K562 (cell line): ENCODE measurements at regions not wholly inside any gene's neighbourhood (a gene's known extent, or its start where the extent isn't known, plus 50 kb on each side); places are given as distances from the start of the nearest gene placed in this dataset.

Experiments
- ATAC-seq: fragments of 200-7000 bp; cut with Tn5 transposase; 3 replicates; pipeline ENCODE4 v1.9.1; 2020; ENCODE audit warnings: moderate library complexity
- BruUV-seq: library from RNA; stranded (reverse); fragments of 400-500 nt; replicated peaks from 2 replicates; lab custom pipeline; 2021; lab: Mats Ljungman, UMichigan
- CTCF ChIA-PET: fragments of 300-600 bp; formaldehyde crosslinking; extraction: SDS; loops from one replicate; lab custom pipeline; 2021; ENCODE audit warnings: low intra/inter-chr PET ratio; lab: Yijun Ruan, JAX
- POLR2A ChIA-PET: fragments of 300-600, 350-650 bp; sonication (Branson Sonifier 250); formaldehyde crosslinking; extraction: SDS; loops from one replicate; lab custom pipeline; 2021; ENCODE audit warnings: antibody characterized with exemption, inconsistent platforms; lab: Yijun Ruan, JAX
- DNase-seq, 4 experiments: peaks; one replicate each; pipeline versions ENCODE4 v3.0.0 to v3.0.0-alpha.2; 2011 to 2018; ENCODE audit warnings: low spot score in 3 of 4, mixed read lengths in 3 of 4; ENCODE audit errors: extremely low read depth in 1 of 4
- FAIRE-seq: peaks from 2 replicates; lab custom pipeline; 2011; peaks lifted over from hg19 to GRCh38; lab: Jason Lieb, UNC
- H2AFZ ChIP-seq: 2 replicates; pipeline ENCODE4 v1.6.0; 2011; ENCODE audit warnings: low read depth, low read length, control low read depth, inconsistent platforms
- H3K27ac ChIP-seq: fragments of 200-600 bp; 3 replicates; pipeline ENCODE4 v1.8.0; 2011; ENCODE audit warnings: low read depth, mild to moderate bottlenecking, control low read depth, inconsistent platforms, low read length, moderate library complexity, mixed read lengths; ENCODE audit errors: extremely low read depth
- H3K27me3 ChIP-seq, 2 experiments: fragments of 300-600 bp in 1 of 2; 2 replicates in 1 of 2; 3 replicates in 1 of 2; pipeline versions ENCODE4 v1.6.0 to v1.8.0; 2011; ENCODE audit warnings: inconsistent platforms in 2 of 2, low read length in 2 of 2, mild to moderate bottlenecking in 1 of 2, mixed read lengths in 1 of 2, moderate library complexity in 1 of 2; ENCODE audit not compliant: control insufficient read depth in 2 of 2, insufficient read depth in 2 of 2
- H3K36me3 ChIP-seq: fragments of 300-600 bp; 3 replicates; pipeline ENCODE4 v1.8.0; 2011; ENCODE audit warnings: mild to moderate bottlenecking, low read length, inconsistent platforms; ENCODE audit not compliant: control insufficient read depth, insufficient read depth
- H3K4me1 ChIP-seq, 2 experiments: fragments of 200-600 bp in 1 of 2; replicated peaks in 1 of 2; 2 replicates in 1 of 2; 3 replicates in 1 of 2; pipeline versions ENCODE4 v1.5.1 to v1.8.0; 2011; ENCODE audit warnings: inconsistent platforms in 2 of 2, low read length in 2 of 2, mild to moderate bottlenecking in 1 of 2, mixed read lengths in 1 of 2, moderate library complexity in 1 of 2; ENCODE audit not compliant: control insufficient read depth in 2 of 2, insufficient read depth in 2 of 2
- H3K4me2 ChIP-seq: 2 replicates; pipeline ENCODE4 v1.6.1; 2011; ENCODE audit warnings: low read length, control low read depth, inconsistent platforms, mixed read lengths; ENCODE audit not compliant: insufficient read depth
- H3K4me3 ChIP-seq: fragments of 200-600 bp; sonication (generic), shearing (Covaris generic); 2 replicates; pipeline ENCODE4 v1.5.1; 2016; ENCODE audit warnings: control low read depth, inconsistent platforms
- H3K79me2 ChIP-seq: fragments of 200-600 bp; 3 replicates; pipeline ENCODE4 v1.8.0; 2011; ENCODE audit warnings: low read length, inconsistent platforms; ENCODE audit not compliant: control insufficient read depth, insufficient read depth
- H3K9ac ChIP-seq, 2 experiments: 2 replicates each; pipeline versions ENCODE4 v1.6.0 to v1.6.1; 2011; ENCODE audit warnings: low read depth in 2 of 2, low read length in 2 of 2, control low read depth in 1 of 2, inconsistent platforms in 1 of 2, mild to moderate bottlenecking in 1 of 2, mixed read lengths in 1 of 2; ENCODE audit not compliant: insufficient read depth in 1 of 2
- H3K9me1 ChIP-seq: one replicate; pipeline ENCODE4 v1.6.0; 2011; ENCODE audit warnings: inconsistent platforms, mild to moderate bottlenecking, low read length, moderate library complexity; ENCODE audit not compliant: control insufficient read depth, insufficient read depth
- H3K9me3 ChIP-seq: replicated peaks from 2 replicates; pipeline ENCODE4 v1.5.1; 2011; ENCODE audit warnings: low read depth, low read length, inconsistent platforms; ENCODE audit not compliant: control insufficient read depth, insufficient read depth
- H4K20me1 ChIP-seq: replicated peaks from 2 replicates; pipeline ENCODE4 v1.6.1; 2011; ENCODE audit warnings: low read length, inconsistent platforms, mixed read lengths; ENCODE audit not compliant: control insufficient read depth, insufficient read depth
- ARID1B ChIP-seq: fragments of 450-650 bp; IDR thresholded peaks from 2 replicates; pipeline ENCODE4 v1.6.1; 2016; ENCODE audit warnings: antibody characterized with exemption, mild to moderate bottlenecking, inconsistent platforms
- ASH1L ChIP-seq: fragments of 450-650 bp; IDR thresholded peaks from 2 replicates; pipeline ENCODE4 v1.6.1; 2018; ENCODE audit warnings: borderline replicate concordance, mild to moderate bottlenecking, low read depth; ENCODE audit not compliant: partially characterized antibody
- CHAMP1 ChIP-seq: fragments of 450-650 bp; IDR thresholded peaks from 2 replicates; pipeline ENCODE4 v1.6.1; 2016; ENCODE audit warnings: mild to moderate bottlenecking
- CTCFL ChIP-seq: IDR thresholded peaks from 2 replicates; pipeline ENCODE4 v1.6.1; 2011; ENCODE audit warnings: borderline replicate concordance, low read depth, mild to moderate bottlenecking, moderate library complexity, low read length; ENCODE audit not compliant: insufficient read depth, poor library complexity, severe bottlenecking
- LCOR ChIP-seq: sonication (generic); formaldehyde crosslinking; IDR thresholded peaks from 2 replicates; pipeline ENCODE4 v1.8.0; 2022; ENCODE audit warnings: mild to moderate bottlenecking, missing genetic modification reagents
- NCOR1 ChIP-seq: fragments of 450-650 bp; IDR thresholded peaks from 2 replicates; pipeline ENCODE4 v1.6.1; 2016; ENCODE audit warnings: mild to moderate bottlenecking, moderate library complexity
- NFYB ChIP-seq: IDR thresholded peaks from 2 replicates; pipeline ENCODE4 v1.6.1; 2011; ENCODE audit warnings: mild to moderate bottlenecking, moderate library complexity; ENCODE audit not compliant: insufficient read length; ENCODE audit errors: extremely low read depth
- NR2F6 ChIP-seq: fragments of 450-650 bp; formaldehyde crosslinking; IDR thresholded peaks from 2 replicates; pipeline ENCODE4 v1.4.0; 2020; ENCODE audit warnings: mild to moderate bottlenecking
- OTX1 ChIP-seq: fragments of 450-650 bp; formaldehyde crosslinking; IDR thresholded peaks from 2 replicates; pipeline ENCODE4 v1.4.0; 2022; ENCODE audit warnings: mild to moderate bottlenecking
- PKNOX1 ChIP-seq: fragments of 450-650 bp; IDR thresholded peaks from 2 replicates; pipeline ENCODE4 v1.6.1; 2016
- RBM15 ChIP-seq: fragments of 200-400 bp; formaldehyde crosslinking; IDR thresholded peaks from 2 replicates; pipeline ENCODE4 v1.6.1; 2018; ENCODE audit warnings: mild to moderate bottlenecking, low read length, moderate library complexity; ENCODE audit not compliant: insufficient read depth
- SETDB1 ChIP-seq: IDR thresholded peaks from one replicate; pipeline ENCODE4 v1.6.1; 2012; ENCODE audit warnings: low read length, control low read depth, inconsistent platforms
- TOE1 ChIP-seq, 2 experiments: fragments of 450-650 bp in 1 of 2; sonication (generic) in 1 of 2; formaldehyde crosslinking in 1 of 2; IDR thresholded peaks; 2 replicates each; pipeline versions ENCODE4 v1.7.1 to v1.8.0; 2016 to 2022; ENCODE audit warnings: borderline replicate concordance in 2 of 2, mild to moderate bottlenecking in 2 of 2, antibody characterized with exemption in 1 of 2, inconsistent platforms in 1 of 2, low read depth in 1 of 2, missing genetic modification reagents in 1 of 2, moderate library complexity in 1 of 2
- USF1 ChIP-seq: sonication (generic); formaldehyde crosslinking; IDR thresholded peaks from 2 replicates; pipeline ENCODE4 v1.9.0; 2022; ENCODE audit warnings: mild to moderate bottlenecking, missing genetic modification reagents
- ZFP1 ChIP-seq: fragments of 450-650 bp; formaldehyde crosslinking; IDR thresholded peaks from 2 replicates; pipeline ENCODE4 v1.4.0; 2020; ENCODE audit warnings: mild to moderate bottlenecking, mixed read lengths
- ZNF584 ChIP-seq: fragments of 200-800 bp; sonication (Bioruptor generic); IDR thresholded peaks from 2 replicates; pipeline ENCODE4 v1.6.1; 2016; ENCODE audit warnings: low read depth, mild to moderate bottlenecking, missing genetic modification characterization, missing compliant biosample characterization
- ZNF699 ChIP-seq: fragments of 250-450 bp; sonication (Bioruptor Pico); IDR thresholded peaks from 2 replicates; pipeline ENCODE4 v1.8.0; 2021; ENCODE audit warnings: mild to moderate bottlenecking, moderate library complexity; ENCODE audit not compliant: insufficient replicate concordance
- ZNF707 ChIP-seq: fragments of 250-450 bp; sonication (Bioruptor Pico); conservative IDR thresholded peaks from 2 replicates; pipeline ENCODE4 v1.8.0; 2022; ENCODE audit warnings: inconsistent platforms, mild to moderate bottlenecking, moderate library complexity
- WGBS: fragments of 100-300 bp; shearing (Covaris generic); methylation state at CpG from one replicate; pipeline ENCODE4 v1.1.6; 2016; ENCODE audit warnings: low coverage, mixed read lengths; ENCODE audit not compliant: insufficient coverage; ENCODE audit errors: missing lambda C conversion rate; 5-methylcytosine and 5-hydroxymethylcytosine counted together
- in situ Hi-C: fragments of 300-500 bp; cut with MboI; formaldehyde crosslinking; loops from 4 replicates; pipeline ENCODE4 v1.15.0; 2018; ENCODE audit warnings: inconsistent platforms, mixed read lengths
- intact Hi-C: fragments of 100-400 bp; cut with micrococcal nuclease; formaldehyde crosslinking; loops from 2 replicates; pipeline ENCODE4 v1.14.2; 2022

GRCh38 chr1:187836557-187836956, 1007.8 kb downstream of the PLA2G4A start:
- Histone ChIP-seq H2AFZ (no peak overlapping the region), H3K4me2 (no peak overlapping the region), H3K9ac (no peak overlapping the region), H3K9me3 (no peaks in the 10 kb centered on the region; the same call in 1 of the 2 replicates), H3K27ac (no peak overlapping the region), H3K4me3 (no peak overlapping the region), H3K9me1 (no peaks in the 10 kb centered on the region), H3K36me3 (no peaks in the 10 kb centered on the region), H3K27me3 (no peaks in the 10 kb centered on the region), H3K4me1 (no peaks in the 10 kb centered on the region), H3K79me2 (no peaks in the 10 kb centered on the region), H4K20me1 (no peaks in the 10 kb centered on the region)
- intact Hi-C loops, result no loop called here
- no peak for DNase-seq
- TF ChIP-seq NFYB, result no peak
- TF ChIP-seq ZNF707 (CRISPR knock-in tag), result no peak
- no peak for TF ChIP-seq ASH1L
- TF ChIP-seq USF1 (CRISPR knock-in tag), result no peak
- no peak for TF ChIP-seq OTX1 (CRISPR knock-in tag)
- no peak for TF ChIP-seq CHAMP1
- no peak for TF ChIP-seq CTCFL
- no peak for TF ChIP-seq LCOR (CRISPR knock-in tag)
- TF ChIP-seq PKNOX1, result no peak
- TF ChIP-seq NR2F6 (CRISPR knock-in tag), result no peak
- TF ChIP-seq ZNF584 (CRISPR knock-in tag), result no peak
- TF ChIP-seq SETDB1, result no peak
- no peak for TF ChIP-seq NCOR1
- TF ChIP-seq ZFP1 (CRISPR knock-in tag), result no peak
- no peak for TF ChIP-seq ZNF699 (CRISPR knock-in tag)
- no peak for TF ChIP-seq RBM15
- no peak for TF ChIP-seq TOE1 (IDR thresholded peaks at IDR 0.05; ENCODE audit: borderline replicate concordance)
- no peak for TF ChIP-seq TOE1 (CRISPR knock-in tag; IDR thresholded peaks at IDR 0.05; ENCODE audit: borderline replicate concordance, low read depth)
- TF ChIP-seq ARID1B, result no peak
- FAIRE-seq, result no peak
- in situ Hi-C loops, result no loop called here
- CTCF ChIA-PET, result no interaction called here
- no peak for ATAC-seq
- under 1% methylated on average over 12 of the region's 12 CpGs for WGBS
- no TSS peak for BruUV-seq
- POLR2A ChIA-PET, result no interaction called here
